ENCODE measurements at regions not wholly inside any gene's neighbourhood (a gene's known extent, or its start where the extent isn't known, plus 50 kb on each side); places are given as distances from the start of the nearest gene placed in this dataset.

- TF ChIP-seq POLR2A (IDR thresholded peaks at IDR 0.05) (no peak), CTCF (IDR thresholded peaks at IDR 0.05) (no peak)
- DNase-seq, result no peak
- no peaks in the 10 kb centered on the region for H3K36me3 ChIP-seq
- 93 to 94% methylated on average over 2 to 6 of the region's 8 CpGs for WGBS, 2 donors
- no peak overlapping the region for H3K27ac ChIP-seq
- no peak overlapping the region for H3K4me3 ChIP-seq
- intact Hi-C loops (cut with DNase I), result no loop called here
- H3K4me1 ChIP-seq, result no peaks in the 10 kb centered on the region
- H3K9me3 ChIP-seq, result no peaks in the 10 kb centered on the region
- H3K27me3 ChIP-seq, result peaks cover 0 to 39% (median 0%) of the 10 kb centered on the region in 4 donors
These were observed 399.7 kb downstream of the BRD1 start for GRCh38 chr22:49427941-49428340.

GRCh38 chr22:49427341-49427740 is 400.3 kb downstream of the BRD1 start:
- Histone ChIP-seq H3K27ac (no peak overlapping the region), H3K27me3 (peaks cover 0 to 33% (median 0%) of the 10 kb centered on the region in 4 donors), H3K9me3 (no peaks in the 10 kb centered on the region), H3K36me3 (no peaks in the 10 kb centered on the region), H3K4me3 (no peak overlapping the region), H3K4me1 (no peaks in the 10 kb centered on the region)
- no peak for DNase-seq
- intact Hi-C loops (cut with DNase I), result no loop called here
- WGBS, 2 donors, result 75 to 80% methylated on average over 1 to 3 of the region's 5 CpGs
- TF ChIP-seq POLR2A (IDR thresholded peaks at IDR 0.05) (no peak), CTCF (IDR thresholded peaks at IDR 0.05) (no peak)

GRCh38 chr22:49426618-49427266 is 400.9 kb downstream of the BRD1 start:
- H3K27me3 ChIP-seq, result peaks cover 0 to 30% (median 0%) of the 10 kb centered on the region in 4 donors
- no peaks in the 10 kb centered on the region for H3K9me3 ChIP-seq
- no peaks in the 10 kb centered on the region for H3K36me3 ChIP-seq
- intact Hi-C loops (cut with DNase I), result no loop called here
- no peak overlapping the region for H3K4me3 ChIP-seq
- no peak overlapping the region for H3K27ac ChIP-seq
- no peaks in the 10 kb centered on the region for H3K4me1 ChIP-seq
- 83 to 84% methylated on average over 6 to 7 of the region's 9 CpGs for WGBS, 2 donors
- DNase-seq, result no peak
- TF ChIP-seq POLR2A (IDR thresholded peaks at IDR 0.05) (no peak), CTCF (IDR thresholded peaks at IDR 0.05) (no peak)

- Histone ChIP-seq H3K4me3 (no peak overlapping the region), H3K9me3 (no peaks in the 10 kb centered on the region), H3K27me3 (peaks cover 0 to 30% (median 0%) of the 10 kb centered on the region in 4 donors), H3K27ac (no peak overlapping the region), H3K4me1 (no peaks in the 10 kb centered on the region), H3K36me3 (no peaks in the 10 kb centered on the region)
- TF ChIP-seq CTCF (IDR thresholded peaks at IDR 0.05), result no peak
- no peak for TF ChIP-seq POLR2A (IDR thresholded peaks at IDR 0.05)
- no peak for DNase-seq
- 40 to 53% methylated on average over 7 of the region's 7 CpGs for WGBS, 2 donors
- intact Hi-C loops (cut with DNase I), result no loop called here
These were observed 401.6 kb downstream of the BRD1 start for GRCh38 chr22:49426098-49426497.

- WGBS, 2 donors, result 41 to 72% methylated on average over 10 to 12 of the region's 14 CpGs
These were observed 402.3 kb downstream of the BRD1 start for GRCh38 chr22:49425356-49425755.

More at GRCh38 chr22:49425356-49425755, 402.3 kb downstream of the BRD1 start:
- no peak for DNase-seq
- no peaks in the 10 kb centered on the region for H3K4me1 ChIP-seq
- H3K27ac ChIP-seq, result no peak overlapping the region
- peaks cover 0 to 5% (median 0%) of the 10 kb centered on the region in 3 donors for H3K9me3 ChIP-seq
- peaks cover 0 to 30% (median 0%) of the 10 kb centered on the region in 4 donors for H3K27me3 ChIP-seq
- TF ChIP-seq POLR2A (IDR thresholded peaks at IDR 0.05) (no peak), CTCF (IDR thresholded peaks at IDR 0.05) (no peak)
- no peaks in the 10 kb centered on the region for H3K36me3 ChIP-seq
- intact Hi-C loops (cut with DNase I), result no loop called here
- H3K4me3 ChIP-seq, result no peak overlapping the region

Measured in esophagus squamous epithelium (tissue), 5 donors.